Astrocyte (in vitro differentiated cells and primary cell): ENCODE measurements at regions not wholly inside any gene's neighbourhood (a gene's known extent, or its start where the extent isn't known, plus 50 kb on each side); places are given as distances from the start of the nearest gene placed in this dataset.

Source experiments
- DNase-seq: peaks from one replicate; pipeline ENCODE4 v3.0.0-alpha.2; 2010; ENCODE audit warnings: low read depth
- FAIRE-seq: peaks from 2 replicates; lab custom pipeline; 2011; peaks lifted over from hg19 to GRCh38; lab: Jason Lieb, UNC
- H2AFZ ChIP-seq: 2 replicates; pipeline ENCODE4 v1.6.0; 2012; ENCODE audit warnings: low read depth, low read length, inconsistent platforms
- H3K27ac ChIP-seq: 2 replicates; pipeline ENCODE4 v1.5.1; 2011; ENCODE audit warnings: low read depth, low read length, inconsistent platforms
- H3K27me3 ChIP-seq: 2 replicates; pipeline ENCODE4 v1.6.0; 2011; ENCODE audit warnings: low read length, inconsistent platforms; ENCODE audit not compliant: insufficient read depth
- H3K36me3 ChIP-seq: 2 replicates; pipeline ENCODE4 v1.5.1; 2011; ENCODE audit warnings: low read length, inconsistent platforms; ENCODE audit not compliant: insufficient read depth
- H3K4me1 ChIP-seq: 2 replicates; pipeline ENCODE4 v1.5.1; 2011; ENCODE audit warnings: low read length, inconsistent platforms; ENCODE audit not compliant: insufficient read depth
- H3K4me2 ChIP-seq: 2 replicates; pipeline ENCODE4 v1.6.0; 2012; ENCODE audit warnings: low read length, inconsistent platforms
- H3K4me3 ChIP-seq: 2 replicates; pipeline ENCODE4 v1.5.1; 2011; ENCODE audit warnings: low read depth, mild to moderate bottlenecking, low read length, inconsistent platforms; ENCODE audit not compliant: insufficient read depth
- H3K79me2 ChIP-seq: 2 replicates; pipeline ENCODE4 v1.6.0; 2012; ENCODE audit warnings: mild to moderate bottlenecking, low read length, inconsistent platforms; ENCODE audit not compliant: insufficient read depth
- H3K9ac ChIP-seq: 2 replicates; pipeline ENCODE4 v1.6.0; 2012; ENCODE audit warnings: mild to moderate bottlenecking, low read length, inconsistent platforms
- H3K9me3 ChIP-seq: 2 replicates; pipeline ENCODE4 v1.5.1; 2012; ENCODE audit warnings: low read depth, mild to moderate bottlenecking, low read length, inconsistent platforms; ENCODE audit not compliant: insufficient read depth
- H4K20me1 ChIP-seq: 2 replicates; pipeline ENCODE4 v1.6.0; 2012; ENCODE audit warnings: low read length, inconsistent platforms; ENCODE audit not compliant: insufficient read depth
- H3K27ac Mint-ChIP-seq: one replicate; pipeline ENCODE4 v1.8.0; 2021; ENCODE audit warnings: mild to moderate bottlenecking, mixed read lengths; ENCODE audit not compliant: unreplicated experiment
- H3K27me3 Mint-ChIP-seq: one replicate; pipeline ENCODE4 v1.8.0; 2021; ENCODE audit warnings: low read depth, mixed read lengths; ENCODE audit not compliant: unreplicated experiment
- H3K36me3 Mint-ChIP-seq: one replicate; pipeline ENCODE4 v1.8.0; 2021; ENCODE audit warnings: low read depth, mixed read lengths; ENCODE audit not compliant: unreplicated experiment
- H3K4me1 Mint-ChIP-seq: one replicate; pipeline ENCODE4 v1.8.0; 2021; ENCODE audit warnings: low read depth, mixed read lengths; ENCODE audit not compliant: unreplicated experiment
- H3K4me3 Mint-ChIP-seq: one replicate; pipeline ENCODE4 v1.8.0; 2021; ENCODE audit warnings: mild to moderate bottlenecking, moderate library complexity, mixed read lengths; ENCODE audit not compliant: unreplicated experiment
- H3K9me3 Mint-ChIP-seq: one replicate; pipeline ENCODE4 v1.8.0; 2021; ENCODE audit warnings: mild to moderate bottlenecking, mixed read lengths; ENCODE audit not compliant: unreplicated experiment
- EZH2 ChIP-seq: IDR thresholded peaks from 2 replicates; pipeline ENCODE4 v1.6.1; 2012; ENCODE audit warnings: mild to moderate bottlenecking, low read length, inconsistent platforms; ENCODE audit not compliant: insufficient read depth
- TF ChIP-seq, protein P1 (sequence below): IDR thresholded peaks from 2 replicates; pipeline ENCODE4 v1.5.1; 2011; ENCODE audit warnings: low read depth, mild to moderate bottlenecking, inconsistent platforms, low read length, moderate library complexity; ENCODE audit not compliant: insufficient read depth

DNA sequence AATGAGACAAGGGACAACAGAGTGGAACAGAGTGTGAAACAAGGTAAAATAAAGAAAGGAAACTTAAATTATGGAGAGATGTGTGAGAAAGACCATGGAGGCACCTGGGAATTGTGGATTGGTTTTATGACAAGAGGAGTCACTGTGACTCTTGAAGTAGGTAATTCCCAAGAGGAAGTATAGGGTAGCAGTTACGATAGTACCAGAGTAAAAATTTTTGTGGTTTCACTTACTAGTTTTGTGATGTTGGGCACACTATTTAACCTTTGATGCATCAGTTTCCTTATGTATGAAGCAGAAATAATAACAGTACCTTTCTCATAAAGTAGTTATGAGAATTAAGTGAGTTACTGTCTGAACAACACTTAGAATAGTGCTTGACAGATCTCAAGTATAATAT is 267.9 kb upstream of the DPYD start:
- no peak overlapping the region for H2AFZ ChIP-seq
- no peaks in the 10 kb centered on the region for H3K36me3 ChIP-seq
- no peaks in the 10 kb centered on the region for H4K20me1 ChIP-seq
- H3K4me1 ChIP-seq, result no peaks in the 10 kb centered on the region
- H3K27me3 ChIP-seq, result no peaks in the 10 kb centered on the region
- H3K4me3 ChIP-seq, result no peak overlapping the region
- Mint-ChIP-seq H3K36me3 (no peaks in the 10 kb centered on the region), H3K4me3 (no peak overlapping the region), H3K27me3 (no peaks in the 10 kb centered on the region), H3K4me1 (peaks cover 4% of the 10 kb centered on the region), H3K9me3 (no peaks in the 10 kb centered on the region), H3K27ac (no peak overlapping the region)
- H3K9ac ChIP-seq, result no peak overlapping the region
- H3K9me3 ChIP-seq, result no peaks in the 10 kb centered on the region
- DNase-seq (no peak), FAIRE-seq (no peak)
- H3K79me2 ChIP-seq, result no peaks in the 10 kb centered on the region
- TF ChIP-seq, protein P1, sequence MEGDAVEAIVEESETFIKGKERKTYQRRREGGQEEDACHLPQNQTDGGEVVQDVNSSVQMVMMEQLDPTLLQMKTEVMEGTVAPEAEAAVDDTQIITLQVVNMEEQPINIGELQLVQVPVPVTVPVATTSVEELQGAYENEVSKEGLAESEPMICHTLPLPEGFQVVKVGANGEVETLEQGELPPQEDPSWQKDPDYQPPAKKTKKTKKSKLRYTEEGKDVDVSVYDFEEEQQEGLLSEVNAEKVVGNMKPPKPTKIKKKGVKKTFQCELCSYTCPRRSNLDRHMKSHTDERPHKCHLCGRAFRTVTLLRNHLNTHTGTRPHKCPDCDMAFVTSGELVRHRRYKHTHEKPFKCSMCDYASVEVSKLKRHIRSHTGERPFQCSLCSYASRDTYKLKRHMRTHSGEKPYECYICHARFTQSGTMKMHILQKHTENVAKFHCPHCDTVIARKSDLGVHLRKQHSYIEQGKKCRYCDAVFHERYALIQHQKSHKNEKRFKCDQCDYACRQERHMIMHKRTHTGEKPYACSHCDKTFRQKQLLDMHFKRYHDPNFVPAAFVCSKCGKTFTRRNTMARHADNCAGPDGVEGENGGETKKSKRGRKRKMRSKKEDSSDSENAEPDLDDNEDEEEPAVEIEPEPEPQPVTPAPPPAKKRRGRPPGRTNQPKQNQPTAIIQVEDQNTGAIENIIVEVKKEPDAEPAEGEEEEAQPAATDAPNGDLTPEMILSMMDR, result no peak
- no peak for TF ChIP-seq EZH2
- H3K4me2 ChIP-seq, result no peak overlapping the region
- H3K27ac ChIP-seq, result no peak overlapping the region

DNA sequence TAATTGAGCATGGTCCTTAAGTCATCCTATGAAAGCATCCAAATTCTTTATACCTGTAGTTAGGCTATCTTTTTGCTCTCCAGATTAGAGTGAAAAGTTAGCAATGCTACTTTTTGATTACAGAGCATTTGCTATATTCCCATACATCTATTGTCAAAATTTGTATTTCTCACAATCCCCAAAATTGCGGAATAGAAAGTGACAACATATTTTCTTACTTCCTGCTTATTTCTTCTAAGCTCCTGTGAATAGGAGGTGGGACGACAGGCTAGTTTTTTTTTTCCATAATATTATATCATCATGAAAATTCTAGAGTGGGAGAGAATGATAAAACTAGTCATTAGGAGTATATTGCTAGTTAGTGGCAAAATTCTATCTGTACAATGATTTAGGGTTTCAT is 264.0 kb upstream of the DPYD start:
- H3K79me2 ChIP-seq, result no peaks in the 10 kb centered on the region
- Mint-ChIP-seq H3K4me1 (peaks cover 14% of the 10 kb centered on the region), H3K36me3 (no peaks in the 10 kb centered on the region), H3K4me3 (no peak overlapping the region), H3K27me3 (no peaks in the 10 kb centered on the region), H3K9me3 (no peaks in the 10 kb centered on the region), H3K27ac (no peak overlapping the region)
- no peak overlapping the region for H3K27ac ChIP-seq
- no peak overlapping the region for H2AFZ ChIP-seq
- TF ChIP-seq EZH2, result no peak
- TF ChIP-seq, protein P1, result no peak
- no peak overlapping the region for H3K4me2 ChIP-seq
- FAIRE-seq (no peak), DNase-seq (no peak)
- H3K9me3 ChIP-seq, result no peaks in the 10 kb centered on the region
- no peaks in the 10 kb centered on the region for H4K20me1 ChIP-seq
- H3K27me3 ChIP-seq, result no peaks in the 10 kb centered on the region
- no peak overlapping the region for H3K9ac ChIP-seq
- H3K4me3 ChIP-seq, result no peak overlapping the region
- H3K4me1 ChIP-seq, result no peaks in the 10 kb centered on the region
- H3K36me3 ChIP-seq, result no peaks in the 10 kb centered on the region

DNA sequence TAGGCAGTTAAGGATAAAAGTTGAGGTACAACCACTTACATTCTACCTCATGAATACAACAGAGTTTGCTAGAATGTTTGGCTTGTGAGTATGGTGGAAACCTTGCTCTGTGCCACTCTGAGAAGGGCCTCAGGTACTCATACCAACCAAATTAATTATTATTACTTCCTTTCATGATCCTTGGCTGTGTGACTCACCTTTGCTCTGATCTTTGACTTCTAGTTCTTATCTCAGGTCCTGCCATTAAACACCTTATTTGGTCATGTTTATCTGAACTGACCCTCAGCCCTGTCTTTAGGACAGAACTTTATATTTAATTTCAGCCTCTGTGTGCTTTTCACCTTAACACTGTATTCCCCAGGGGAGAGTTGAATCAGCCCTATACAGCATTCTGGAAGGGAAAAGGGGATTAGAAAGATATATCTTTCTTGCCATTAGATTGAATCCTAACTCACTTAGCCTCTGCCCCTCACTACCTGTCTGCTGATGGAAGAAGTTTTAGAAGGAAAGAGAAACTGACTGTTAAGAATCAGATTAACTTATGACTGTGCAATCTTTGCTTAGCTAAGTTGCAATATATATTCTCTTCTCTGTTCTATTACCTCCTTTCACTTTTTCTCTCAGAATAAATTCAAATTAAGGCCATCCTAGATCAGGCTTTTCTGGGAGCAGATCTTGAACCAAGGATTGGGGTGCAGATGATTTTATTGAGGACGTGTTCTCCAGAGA is 260.4 kb upstream of the DPYD start:
- H3K36me3 Mint-ChIP-seq, result no peaks in the 10 kb centered on the region
- TF ChIP-seq EZH2, result no peak
- TF ChIP-seq, protein P1, result no peak
- H3K9me3 ChIP-seq, result no peaks in the 10 kb centered on the region
- no peaks in the 10 kb centered on the region for H3K4me1 ChIP-seq
- H3K9me3 Mint-ChIP-seq, result no peaks in the 10 kb centered on the region
- no peaks in the 10 kb centered on the region for H3K79me2 ChIP-seq
- H3K27me3 ChIP-seq, result no peaks in the 10 kb centered on the region
- no peak overlapping the region for H3K4me3 ChIP-seq
- FAIRE-seq, result no peak
- no peak overlapping the region for H2AFZ ChIP-seq
- no peak overlapping the region for H3K27ac ChIP-seq
- no peak overlapping the region for H3K27ac Mint-ChIP-seq
- H3K27me3 Mint-ChIP-seq, result no peaks in the 10 kb centered on the region
- peaks cover 15% of the 10 kb centered on the region for H3K4me1 Mint-ChIP-seq
- H3K9ac ChIP-seq, result no peak overlapping the region
- no peaks in the 10 kb centered on the region for H3K36me3 ChIP-seq
- no peak overlapping the region for H3K4me3 Mint-ChIP-seq
- no peaks in the 10 kb centered on the region for H4K20me1 ChIP-seq
- no peak for DNase-seq
- no peak overlapping the region for H3K4me2 ChIP-seq
